ENCODE measurements at regions not wholly inside any gene's neighbourhood (a gene's known extent, or its start where the extent isn't known, plus 50 kb on each side); places are given as distances from the start of the nearest gene placed in this dataset.

- no peak for TF ChIP-seq REST (IDR thresholded peaks at IDR 0.05)
- TF ChIP-seq CTCF (IDR thresholded peaks at IDR 0.05; ENCODE audit: low read depth, low read length, missing input control) = no peak
- TF ChIP-seq GABPA (IDR thresholded peaks at IDR 0.05 in 1 of 2, conservative IDR thresholded peaks at IDR 0.05 in 1 of 2) = no peak
- no peak for TF ChIP-seq ATF3 (IDR thresholded peaks at IDR 0.05)
These were observed 407.5 kb upstream of the NECTIN3 start for GRCh38 chr3:110664148-110664547.
